Activated CD4-positive, alpha-beta T cell treated with anti-CD3 and anti-CD28 coated beads, Interleukin-2, amount 50 U/mL, for 16 hours (primary cell): ENCODE measurements at regions not wholly inside any gene's neighbourhood (a gene's known extent, or its start where the extent isn't known, plus 50 kb on each side); places are given as distances from the start of the nearest gene placed in this dataset.

ENCODE experiments used
- DNase-seq: peaks from one replicate; pipeline ENCODE4 v3.0.0-alpha.2; 2020

DNA sequence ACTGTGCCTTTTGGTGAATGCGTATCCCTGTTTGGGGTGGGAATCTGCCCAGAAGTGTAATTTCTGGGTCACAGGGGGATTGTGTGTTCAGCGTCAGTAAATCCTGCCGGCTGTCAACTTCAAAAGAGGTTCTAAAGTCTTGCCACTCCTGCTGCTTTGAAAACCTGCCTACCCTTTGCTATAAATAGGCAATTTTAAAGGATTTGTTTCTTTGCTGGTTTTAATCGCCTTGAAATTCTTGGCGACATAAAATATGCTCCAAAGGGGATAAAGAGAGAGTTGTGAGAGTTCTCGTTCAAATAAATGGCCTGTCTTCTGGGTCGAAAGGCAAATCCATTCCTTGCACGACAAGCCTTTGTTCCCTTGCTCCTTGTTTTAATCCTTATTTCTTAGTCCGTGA is 143.4 kb downstream of the IRF8 start:
- no peak for DNase-seq

DNA sequence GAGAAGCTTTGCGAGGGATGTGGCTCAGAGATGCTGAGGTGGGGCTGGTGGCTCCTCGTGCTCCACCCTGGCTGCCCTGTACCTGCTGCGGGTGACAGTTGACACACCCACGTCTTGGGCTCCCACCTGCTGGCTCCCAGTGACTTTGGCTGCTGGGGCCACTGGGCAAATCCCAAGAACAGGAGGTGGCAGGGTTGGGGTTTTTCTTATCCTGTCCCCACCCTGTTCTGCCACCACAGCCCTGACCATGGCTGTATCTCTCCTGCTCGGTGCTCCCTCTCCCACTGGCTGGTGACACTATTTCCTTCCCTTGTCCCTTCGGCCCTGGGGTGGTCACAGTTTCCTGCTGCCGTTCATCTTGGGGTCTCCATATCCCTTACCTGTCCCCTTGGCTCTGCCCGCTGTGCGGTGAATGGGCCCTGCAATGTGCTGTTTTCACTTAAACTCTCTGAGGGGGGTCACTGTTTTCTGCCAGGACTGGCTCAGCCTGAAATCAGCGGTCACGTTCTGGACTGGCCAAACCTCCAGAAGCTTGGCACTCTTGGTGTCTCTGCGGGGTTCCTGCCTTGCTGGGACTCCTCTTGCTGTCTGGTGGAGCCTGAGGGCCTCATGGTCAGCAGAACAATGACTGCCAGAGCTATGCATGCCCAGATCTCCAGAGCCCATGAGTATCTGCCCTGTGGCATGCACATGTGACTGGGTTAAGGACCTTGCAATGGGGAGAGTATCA is 144.2 kb downstream of the IRF8 start:
- no peak for DNase-seq

DNA sequence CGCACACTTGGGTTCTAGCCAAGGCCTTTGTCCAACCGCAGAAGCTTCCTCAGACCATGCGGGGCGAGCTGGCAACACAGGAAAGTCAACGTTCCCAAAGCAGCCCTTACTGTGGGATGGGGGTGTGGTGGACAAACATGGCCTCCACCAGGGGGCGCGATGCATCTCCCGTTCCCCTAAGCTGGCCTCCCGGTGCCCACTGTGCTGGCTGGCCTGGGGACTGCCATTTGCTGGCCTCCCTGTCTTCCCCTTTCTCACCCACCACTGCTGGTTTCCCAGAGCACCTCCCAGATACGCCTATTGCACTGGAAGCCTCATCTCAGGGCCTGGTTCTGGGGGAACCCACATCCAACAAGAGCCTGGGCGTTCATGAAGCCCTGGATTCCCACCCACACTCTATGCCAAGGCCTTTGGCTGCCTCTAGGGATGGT is 145.3 kb downstream of the IRF8 start:
- DNase-seq: peak; percentile 21

DNA sequence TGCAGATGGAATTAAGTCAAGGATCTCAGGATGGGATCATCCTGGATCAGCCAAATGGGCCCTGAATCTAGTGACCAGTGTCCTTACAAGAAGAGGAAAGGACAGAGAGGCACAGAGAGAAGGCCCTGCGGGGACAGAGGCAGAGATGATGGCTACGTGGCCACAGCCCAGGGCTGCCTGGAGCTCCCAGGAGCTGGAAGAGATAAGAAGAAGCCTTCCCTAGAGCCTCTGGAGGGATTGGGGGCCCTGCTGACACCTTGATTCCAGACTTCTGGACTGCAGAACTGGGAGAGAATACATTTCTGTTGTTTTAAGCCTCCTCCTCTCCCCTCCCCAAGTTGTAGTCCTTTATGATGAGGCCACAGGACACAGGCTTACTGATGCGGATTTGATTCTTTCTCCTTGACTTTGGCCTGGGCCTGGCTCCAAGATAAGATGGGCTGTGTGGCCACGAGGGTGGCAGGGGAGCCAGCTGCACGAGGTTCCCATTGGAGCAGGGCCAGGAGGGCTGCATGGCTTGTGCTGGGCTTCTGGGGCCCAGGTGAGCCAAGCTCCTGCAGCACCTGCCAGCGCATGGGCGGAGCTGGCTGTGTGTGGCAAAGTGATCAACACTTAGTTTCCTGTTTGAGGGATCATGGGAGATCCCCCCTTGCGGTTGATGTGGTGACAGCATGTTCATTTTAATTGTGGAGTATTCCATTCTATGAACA is 146.1 kb downstream of the IRF8 start:
- no peak for DNase-seq

DNA sequence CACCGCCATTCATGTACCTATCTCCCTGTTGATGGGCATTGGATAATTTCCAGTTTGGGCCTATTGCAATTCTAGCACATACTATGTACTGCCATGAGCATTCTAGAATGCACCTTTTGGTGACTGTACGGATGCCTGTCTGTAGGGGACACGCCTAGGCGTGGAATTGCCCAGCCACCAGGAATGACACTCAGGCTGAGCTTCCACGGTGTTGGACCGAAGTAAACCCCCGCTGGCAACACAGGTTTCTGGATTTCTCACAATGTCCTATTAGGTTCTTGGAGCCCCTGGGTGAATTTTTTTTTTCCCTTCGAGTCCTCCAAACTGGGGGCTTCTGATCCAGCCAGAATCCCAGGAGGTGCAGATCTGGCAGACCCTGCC is 146.6 kb downstream of the IRF8 start:
- no peak for DNase-seq

DNA sequence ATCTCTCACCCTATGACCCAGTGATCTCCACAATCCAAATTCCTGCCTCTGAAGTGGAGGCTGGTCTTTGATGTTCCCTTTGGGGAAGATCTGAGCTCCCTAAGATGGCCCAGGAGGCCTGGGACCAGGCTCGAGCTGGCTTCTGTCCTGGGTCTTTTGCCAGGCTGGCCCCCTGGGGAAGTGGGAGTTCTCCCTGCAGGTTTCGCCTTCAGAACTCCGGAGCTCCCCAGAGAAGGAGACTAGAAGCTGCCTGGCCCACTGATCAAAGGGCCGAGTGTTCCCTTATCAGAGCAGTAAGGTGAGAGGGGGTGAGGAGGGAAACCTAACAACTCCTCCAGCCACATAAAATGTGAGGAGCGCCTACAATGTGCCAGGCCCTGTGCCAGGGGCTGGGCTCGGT is 147.1 kb downstream of the IRF8 start:
- DNase-seq: no peak

DNA sequence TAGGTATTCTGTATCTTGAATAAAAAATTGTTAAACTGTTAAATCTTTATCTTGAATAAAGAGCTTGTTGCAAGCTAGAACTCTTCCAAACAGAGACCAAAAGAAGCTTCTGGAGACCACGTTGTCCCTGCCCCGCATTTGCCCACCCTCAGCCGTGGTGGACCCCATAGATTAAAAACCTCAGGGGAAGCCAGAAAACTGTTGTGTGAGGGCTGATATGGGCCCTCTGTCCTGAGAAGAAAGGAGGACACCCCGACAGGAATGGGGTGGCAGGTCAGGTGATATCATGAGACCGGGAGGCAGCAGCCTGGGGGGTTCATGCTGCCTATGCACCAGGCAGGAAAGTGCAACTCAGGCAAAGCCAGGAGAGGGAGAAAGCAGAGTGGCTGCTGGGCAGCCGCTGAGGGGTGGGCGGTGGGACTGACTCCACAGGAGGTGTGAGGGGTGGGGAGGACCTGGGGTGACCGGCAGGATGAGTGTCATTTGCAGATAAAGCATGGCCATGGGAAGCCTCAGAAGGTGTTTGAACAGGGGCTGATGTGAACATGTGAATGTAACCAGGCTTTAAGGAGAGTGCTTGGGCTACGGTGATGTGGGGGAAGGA is 147.8 kb downstream of the IRF8 start:
- no peak for DNase-seq

DNA sequence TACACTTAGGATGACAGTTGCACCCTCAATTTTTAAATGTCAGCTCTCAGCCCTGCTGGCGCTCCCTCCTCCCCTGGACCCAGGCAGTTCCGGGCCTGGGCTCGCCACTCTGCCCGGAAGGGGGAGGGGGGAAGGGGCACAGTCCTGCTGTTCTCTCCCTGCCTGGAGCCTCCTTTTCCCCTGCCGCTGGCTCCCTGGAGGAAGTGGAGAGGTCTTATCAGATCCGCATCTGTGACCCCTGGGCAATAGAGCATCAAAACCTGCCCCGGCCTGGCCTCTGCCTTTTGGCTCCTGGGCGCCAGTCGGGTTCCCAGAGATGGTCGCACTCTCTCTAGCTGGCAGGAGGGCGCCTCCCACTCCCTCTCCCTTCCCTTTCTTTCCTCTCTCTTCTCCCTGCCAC is 149.3 kb downstream of the IRF8 start:
- DNase-seq: no peak

DNA sequence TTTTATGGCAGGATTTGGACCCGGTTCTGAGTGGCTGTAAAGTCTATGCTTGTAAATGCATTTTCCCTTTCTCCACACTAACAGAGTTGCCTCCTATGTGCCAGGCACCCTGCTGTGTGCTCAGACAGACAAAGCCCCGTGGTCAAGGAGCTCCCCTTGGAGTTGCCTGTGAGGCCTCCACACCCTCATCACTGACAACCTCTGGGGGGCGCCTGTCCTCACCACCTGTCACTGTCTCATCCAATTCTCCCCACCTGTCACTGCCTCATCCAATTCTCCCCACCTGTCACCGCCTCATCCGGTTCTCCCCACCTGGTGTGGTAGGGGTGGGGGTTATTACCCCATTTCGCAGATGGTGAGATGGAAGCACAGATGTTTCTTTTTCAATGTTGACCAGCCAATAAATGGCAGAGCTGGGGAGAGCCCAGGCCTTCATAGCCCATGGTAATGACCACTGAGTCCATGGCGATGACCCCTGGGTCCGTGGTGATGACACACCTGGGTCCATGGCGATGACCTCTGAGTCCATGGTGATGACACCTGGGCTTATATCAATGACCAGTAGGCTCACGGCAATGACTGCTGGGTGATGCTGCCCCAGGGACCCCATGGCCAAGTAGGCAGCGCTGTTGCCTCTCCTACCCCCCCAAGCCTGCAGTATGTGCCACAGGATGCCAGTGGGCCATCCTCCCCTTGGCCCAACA is 150.1 kb downstream of the IRF8 start:
- DNase-seq: peak; percentile 3

DNA sequence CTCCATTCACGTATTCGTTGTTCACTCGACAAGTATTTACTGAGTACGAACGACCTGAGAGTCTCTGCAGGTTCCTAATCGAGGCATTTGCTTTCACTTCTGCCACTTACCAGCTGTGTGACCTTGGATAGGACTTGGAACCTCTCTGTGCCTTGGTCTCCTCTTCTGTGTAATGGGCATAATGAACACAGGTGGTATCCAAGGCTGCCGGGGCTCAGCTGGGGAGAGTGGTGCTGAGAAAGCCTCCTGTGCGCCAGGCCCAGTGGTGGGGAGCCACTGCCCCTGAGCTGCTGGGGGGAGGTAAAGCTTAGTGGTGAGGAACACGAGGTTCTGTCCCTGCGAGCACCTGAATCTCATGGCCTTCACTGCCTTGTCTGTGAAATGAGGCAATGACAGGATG is 150.7 kb downstream of the IRF8 start:
- no peak for DNase-seq

DNA sequence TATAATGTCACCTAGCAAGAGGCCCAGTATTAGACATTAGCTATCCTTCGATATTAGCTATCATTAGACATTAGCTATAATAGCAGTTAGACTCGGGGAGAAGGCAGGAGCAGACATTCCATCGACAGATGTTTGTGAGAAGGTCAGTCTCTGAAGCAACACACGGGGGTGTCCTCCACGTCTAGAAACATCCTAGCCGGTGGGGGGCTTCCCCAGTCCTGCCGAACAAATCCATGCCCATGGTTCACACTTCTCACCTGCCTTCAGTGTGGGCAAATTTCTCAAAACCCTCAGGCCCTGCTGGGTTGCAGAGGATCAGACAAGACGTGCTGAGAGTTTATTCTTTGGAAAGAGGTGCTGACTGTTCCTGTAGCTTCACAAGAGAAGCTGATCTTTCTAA is 151.1 kb downstream of the IRF8 start:
- no peak for DNase-seq

DNA sequence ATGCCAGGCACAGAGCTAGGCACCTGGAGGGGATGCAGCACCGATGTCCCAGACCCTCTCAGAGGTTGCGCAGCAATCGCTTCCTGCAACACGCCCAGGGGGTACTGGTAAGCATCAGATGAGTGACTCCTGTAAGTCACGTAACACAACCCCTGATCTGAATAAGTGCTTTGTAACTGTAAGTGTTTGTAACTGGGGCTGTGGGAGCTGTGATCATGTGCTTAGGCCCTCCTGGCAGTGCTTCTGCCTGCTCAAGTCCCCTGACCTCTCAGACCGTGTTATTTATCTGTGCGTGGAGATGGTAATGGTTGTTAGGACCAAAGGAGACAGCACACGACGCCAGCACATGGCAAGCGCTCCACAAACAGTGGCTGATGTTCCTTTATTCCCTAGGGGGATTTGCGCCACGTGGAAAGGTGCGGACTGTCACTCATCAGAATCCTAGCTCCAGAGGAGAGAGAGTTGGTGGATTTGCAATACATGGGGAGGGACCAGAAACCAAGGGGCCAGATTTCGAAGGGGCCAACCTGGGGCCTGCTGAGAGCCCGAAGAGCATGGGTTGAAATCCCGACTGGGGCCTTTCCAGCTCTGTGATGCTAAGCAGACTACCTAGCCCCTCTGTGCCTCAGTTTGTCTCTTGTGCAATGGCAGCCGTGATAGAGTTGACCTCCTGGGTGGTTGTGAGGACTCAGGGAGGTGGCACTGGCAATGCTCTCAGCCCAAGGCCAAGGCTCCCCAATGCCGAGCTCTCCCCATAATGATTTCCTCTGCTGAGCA is 151.8 kb downstream of the IRF8 start:
- DNase-seq: no peak

DNA sequence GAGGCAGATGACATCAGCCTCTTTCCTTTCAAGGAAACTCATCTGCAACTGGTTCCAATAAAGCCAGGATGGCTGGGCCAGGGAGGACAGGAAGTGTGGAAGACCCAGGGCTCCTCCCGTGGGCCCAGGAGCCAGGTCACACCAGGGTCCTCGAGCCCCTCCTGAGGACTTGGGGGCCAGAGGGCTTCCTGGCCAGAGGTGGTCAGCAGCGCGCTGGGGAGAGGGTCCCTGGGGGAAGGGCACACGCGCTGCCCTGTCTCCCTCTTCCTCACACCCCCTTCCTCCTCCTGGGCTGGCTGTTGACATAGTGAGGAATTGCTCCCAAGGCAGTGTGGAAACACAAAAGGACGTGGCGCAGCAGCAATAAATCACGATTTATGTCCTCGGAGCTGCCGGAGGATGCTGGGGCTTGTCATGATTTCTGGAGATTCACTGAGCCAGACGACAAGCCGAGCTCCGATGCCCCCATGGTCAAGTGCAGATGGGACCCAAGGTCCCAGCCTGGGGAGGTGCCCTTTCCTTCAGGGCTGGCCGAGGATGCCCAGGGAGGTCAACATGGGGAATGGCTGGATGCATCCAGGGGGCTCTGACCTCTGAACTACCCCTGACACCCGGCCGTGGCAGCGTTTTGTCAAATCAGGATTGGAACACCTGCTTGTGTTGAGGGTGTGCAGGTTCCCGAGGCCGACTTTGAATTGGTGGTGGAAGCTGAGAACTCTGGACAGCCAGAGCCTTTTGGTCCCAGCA is 152.6 kb downstream of the IRF8 start:
- DNase-seq: no peak

DNA sequence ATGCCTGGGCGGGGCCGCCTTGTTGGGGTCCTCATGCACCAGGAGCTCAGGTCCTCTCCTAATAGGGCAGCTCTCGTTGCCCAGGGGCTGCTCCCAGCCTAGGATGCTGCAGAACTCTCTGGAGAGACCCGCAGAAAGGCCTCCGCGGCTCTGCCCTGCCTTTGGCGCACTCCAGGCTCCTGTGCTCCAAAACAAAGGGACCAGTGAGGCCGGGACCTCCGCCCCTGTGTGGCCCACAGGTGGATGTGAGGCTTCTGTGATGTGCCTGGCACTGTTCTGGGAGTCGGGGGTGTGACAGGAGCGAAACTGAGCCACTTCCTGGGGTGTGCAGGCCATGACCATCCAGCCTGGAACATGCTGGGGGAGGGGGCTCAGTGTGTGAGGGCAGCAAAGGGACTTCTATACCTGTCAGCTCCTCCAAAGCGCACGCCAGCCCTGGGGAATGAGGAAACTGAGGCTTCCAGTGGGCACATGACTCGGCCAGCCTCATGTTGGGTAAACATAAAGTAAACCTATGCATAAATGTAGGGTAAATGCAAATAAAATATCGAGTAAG is 153.2 kb downstream of the IRF8 start:
- DNase-seq: no peak

DNA sequence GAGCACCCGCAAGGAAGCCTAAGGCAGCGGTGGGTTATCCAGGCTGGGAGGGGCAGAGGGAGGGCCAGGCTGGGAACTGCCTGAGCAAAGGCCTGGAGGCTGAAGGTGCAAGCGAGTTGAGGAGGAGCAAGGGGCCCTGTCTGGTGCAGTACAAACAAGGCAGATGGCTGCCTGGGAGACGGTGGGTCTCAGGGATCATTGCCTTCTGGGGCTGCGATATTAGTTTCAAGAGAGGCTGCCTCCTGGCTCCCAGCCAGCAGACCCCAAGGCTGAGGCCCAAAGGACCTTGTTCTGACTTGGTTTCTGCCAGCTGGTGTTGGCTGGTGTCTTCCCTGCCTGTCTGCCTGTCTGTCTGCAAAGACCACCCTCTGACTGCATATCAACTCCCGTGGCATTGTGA is 154.0 kb downstream of the IRF8 start:
- DNase-seq: no peak

DNA sequence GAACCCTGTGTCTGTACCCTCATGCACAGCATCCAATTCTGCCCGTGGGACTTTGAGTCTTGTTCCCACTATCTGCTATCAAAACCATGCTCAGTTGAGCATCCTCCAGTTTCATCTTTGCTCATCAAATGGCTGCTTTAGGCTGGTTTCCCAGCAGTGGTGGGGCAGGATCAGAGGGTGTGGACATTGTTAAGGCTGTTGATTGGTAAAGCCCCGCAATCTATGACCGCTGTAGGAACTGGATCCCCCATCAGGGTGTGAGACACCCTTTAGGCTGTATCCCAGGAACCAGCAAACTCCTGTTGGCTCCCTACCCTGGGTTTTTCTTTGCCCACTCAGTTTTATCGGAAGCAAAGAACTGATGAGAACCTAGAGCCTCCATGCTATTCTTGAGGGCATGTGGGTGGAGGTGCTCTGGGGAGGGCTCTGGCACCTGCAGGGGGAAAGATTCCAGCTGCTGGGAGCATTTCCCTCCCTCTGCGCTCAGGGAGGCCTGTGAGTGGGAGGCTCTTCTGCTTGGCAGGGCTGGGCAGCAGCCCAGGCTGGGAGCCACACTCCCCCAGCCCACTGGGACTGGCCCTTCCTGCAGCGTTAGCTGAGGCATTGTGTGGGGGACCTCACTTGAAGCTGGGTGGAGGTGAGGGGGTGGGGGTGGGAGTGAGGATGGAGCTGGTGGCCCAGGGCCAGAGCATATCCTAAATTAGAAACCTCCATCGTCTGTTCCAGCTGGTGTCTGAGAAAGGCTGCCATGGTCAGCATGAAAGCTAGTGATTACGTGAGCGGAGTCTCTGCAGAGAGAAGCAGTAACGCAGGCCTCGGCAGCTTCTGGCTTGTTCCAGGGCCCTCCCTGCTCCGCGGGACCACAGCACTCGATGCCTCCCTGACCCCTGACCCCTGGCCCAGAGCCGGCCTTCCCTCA is 160.6 kb downstream of the IRF8 start:
- DNase-seq: no peak

DNA sequence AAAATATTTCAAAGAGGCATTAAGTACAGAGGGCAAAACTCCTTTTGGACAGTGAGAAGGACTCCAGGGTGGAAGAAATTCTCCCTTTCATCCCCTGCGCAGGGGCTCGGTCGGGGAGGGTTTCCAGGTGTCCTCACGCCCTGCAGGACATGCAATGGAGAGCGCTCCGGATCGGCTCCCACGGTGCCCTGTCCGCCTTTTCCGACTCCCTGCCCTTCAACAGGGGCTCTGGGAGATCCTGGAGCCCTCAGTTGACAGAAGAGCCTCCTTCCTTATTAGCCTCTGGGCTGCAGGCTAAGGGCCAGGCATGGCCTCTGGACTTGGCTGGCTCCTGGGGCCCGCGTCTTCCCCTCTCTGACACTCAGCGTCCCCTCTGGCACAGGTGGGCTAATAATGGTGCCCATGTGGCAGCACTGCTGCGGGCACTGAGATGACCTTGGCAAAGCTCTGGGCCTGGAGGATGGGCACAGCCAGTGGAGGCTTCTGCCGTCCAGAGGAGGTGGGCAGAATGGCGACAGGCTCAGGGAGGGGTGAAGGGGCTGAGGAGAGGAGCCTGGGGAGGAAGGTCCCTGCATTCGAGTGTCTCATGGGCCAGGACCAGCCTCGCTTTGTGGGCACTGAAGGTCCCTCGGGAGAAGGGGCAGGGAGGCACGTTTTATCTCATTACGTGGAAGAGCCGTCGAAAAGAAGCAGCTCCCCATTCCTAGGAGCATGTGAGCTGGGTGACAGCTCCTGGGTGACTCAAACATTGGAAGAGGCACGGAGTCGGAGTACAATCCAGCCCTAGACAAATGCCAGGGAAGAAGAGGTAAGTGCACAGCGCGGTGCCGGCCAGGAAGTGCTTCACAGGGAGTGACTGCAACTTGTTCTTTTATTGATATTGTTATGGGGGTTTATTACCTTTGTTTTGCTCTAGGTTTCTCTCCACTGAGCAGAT is 161.7 kb downstream of the IRF8 start:
- DNase-seq: no peak

DNA sequence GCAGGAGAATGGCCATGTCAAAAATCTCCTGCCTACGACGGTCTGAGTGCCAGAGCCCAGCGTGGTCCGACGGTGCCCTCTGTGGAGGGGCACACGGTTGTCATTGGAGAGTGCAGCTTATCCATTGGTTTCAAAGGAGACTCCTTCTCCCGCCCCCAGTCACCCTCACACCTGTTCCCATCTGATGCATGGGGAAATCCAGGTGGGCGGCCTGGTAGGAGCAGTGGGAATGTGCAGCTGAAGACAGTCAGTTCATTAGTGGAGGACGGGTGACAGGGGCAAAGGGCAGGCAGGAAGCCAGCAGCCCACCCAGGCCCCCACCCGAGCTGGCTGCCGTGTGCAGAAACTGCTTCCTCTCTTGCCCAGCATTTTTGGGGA is 162.3 kb downstream of the IRF8 start:
- DNase-seq: no peak

DNA sequence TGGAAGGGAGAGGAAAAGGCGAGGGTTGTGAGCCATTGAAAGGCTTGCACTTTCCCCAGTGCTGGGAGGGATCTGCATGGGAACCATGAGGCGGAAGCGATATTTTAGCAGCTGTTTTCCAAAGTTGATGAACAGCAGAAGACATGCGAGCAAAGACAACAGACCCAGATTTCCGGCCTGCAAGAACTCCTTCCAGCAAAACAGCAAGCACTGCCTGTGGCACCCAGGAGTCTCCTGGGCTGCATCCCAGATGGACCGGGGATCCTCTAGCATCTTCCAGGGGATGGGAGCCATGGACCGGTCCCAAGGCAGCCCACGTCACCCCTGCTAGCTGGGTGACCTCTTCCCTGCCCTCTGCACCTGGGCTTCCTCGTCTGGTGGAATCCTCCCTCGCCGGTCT is 162.8 kb downstream of the IRF8 start:
- no peak for DNase-seq
